HG03039 (cell line): ENCODE measurements at regions not wholly inside any gene's neighbourhood (a gene's known extent, or its start where the extent isn't known, plus 50 kb on each side); places are given as distances from the start of the nearest gene placed in this dataset.

Source experiments
- ATAC-seq: cut with Tn5 transposase; IDR thresholded peaks from one replicate; pipeline ENCODE4 v1.9.1; 2021; ENCODE audit warnings: mild to moderate bottlenecking, moderate library complexity; ENCODE audit not compliant: unreplicated experiment

DNA sequence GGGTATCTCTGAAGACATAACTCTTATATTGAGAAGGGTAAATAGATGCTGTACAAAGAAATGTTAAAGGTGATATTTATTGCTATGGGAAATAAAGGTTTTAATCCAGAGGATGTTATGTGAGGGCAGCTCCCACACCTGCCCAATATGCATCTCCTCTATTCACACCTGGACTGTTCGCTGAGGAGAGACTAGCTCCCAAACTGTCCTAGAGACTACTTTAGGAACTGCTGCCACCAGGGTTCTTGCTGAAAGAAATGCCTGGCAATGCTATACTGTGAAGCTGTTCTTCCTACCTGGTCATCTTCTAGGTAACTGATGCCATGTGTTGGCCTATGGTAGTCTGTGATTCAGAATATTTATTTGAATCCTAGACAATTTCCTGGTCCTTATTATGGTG is 1421.5 kb upstream of the SPRY2 start:
- no peak for ATAC-seq

DNA sequence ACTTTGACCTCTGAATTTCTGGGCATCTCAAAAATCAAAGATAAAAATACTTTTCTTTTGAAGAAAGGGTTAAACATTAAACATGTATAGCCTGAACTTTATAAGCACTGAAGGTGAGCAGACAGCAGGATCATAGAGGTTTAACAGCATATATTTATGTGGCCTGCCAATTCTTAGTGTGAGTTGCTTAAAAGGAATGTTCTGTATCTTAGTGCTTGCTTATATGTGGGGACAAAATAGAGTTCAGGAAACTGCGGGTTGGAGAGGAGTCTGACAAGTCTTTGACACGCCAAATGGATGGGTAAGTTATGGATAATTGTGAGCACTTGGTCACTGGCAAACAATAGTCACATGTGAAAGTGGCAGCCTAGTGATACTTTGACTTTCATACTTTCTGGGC is 1419.4 kb upstream of the SPRY2 start:
- ATAC-seq, result no peak

- ATAC-seq, result no peak
These were observed 1416.5 kb upstream of the SPRY2 start for GRCh38 chr13:81757348-81757970.

- no peak for ATAC-seq
These were observed 1404.5 kb upstream of the SPRY2 start for GRCh38 chr13:81745391-81745790.

DNA sequence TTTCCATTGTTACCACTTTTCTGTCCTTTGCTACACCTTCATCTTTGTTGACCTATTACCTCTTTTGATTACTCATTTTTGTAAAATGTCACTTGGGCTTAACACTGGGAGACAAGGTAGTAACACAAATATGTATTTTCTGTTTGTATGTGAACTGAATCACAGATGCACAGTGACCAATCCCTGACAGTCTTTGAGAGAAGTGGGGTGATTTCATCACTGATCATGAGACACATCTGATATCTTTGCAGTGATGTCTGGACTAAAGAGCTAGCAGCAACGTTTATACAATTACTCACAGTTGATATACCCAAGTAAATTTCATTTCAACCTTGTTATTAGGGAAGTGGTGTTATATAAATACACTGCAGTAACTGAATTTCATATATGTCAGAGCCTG is 1397.4 kb upstream of the SPRY2 start:
- no peak for ATAC-seq

DNA sequence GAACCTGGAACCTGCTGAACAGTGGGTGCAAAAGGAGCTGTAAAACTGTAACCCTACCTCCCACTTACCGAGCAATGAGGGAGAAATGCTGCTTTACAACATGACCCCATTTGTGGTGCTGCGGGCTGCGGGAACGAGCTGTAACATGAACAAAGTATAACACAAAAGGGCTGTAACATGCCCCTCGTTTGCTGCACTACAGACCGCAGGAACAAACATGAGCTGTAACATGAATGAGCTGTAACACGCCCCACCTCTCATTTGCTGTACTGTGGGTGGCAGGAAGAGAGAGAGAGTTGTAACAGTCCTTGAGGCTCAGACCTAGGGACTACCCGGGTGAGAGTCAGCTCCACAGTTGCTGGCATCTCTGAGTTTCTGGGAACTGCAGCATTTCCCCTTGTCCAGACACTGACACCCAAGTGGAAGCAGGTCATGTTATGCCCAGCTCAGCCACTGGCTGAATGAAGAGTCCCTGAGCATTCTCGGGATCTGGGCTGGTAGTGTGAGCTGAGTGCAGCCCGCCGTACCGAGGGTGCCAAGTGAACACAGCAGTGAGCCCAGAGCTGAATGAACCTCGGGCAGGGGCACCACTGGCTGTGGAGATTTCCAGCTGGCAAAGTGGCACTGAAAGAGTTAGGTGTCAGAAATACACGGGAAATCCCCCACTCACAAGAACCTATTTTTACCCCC is 1385.3 kb upstream of the SPRY2 start:
- ATAC-seq, result no peak

DNA sequence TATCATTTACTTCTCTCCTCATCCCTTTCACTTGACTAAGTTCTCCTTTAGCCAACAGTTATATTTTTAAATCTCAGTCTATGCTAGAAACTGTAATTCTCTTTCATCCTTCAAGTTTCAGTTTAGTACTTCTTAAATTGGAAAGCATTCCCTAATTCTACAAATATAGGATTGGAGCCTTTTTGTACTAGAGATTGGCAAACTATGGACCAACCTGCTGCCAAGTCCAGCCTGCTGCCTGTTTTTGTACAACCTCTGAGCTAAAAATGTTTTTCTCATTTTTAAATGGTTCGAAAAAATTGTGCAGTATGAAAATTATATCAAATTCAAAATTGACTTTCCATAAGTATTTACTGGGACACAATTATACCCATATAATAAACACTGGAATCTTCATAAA is 1381.5 kb upstream of the SPRY2 start:
- ATAC-seq, result no peak

- ATAC-seq, result no peak
These were observed 1380.5 kb upstream of the SPRY2 start for GRCh38 chr13:81721400-81721799.

DNA sequence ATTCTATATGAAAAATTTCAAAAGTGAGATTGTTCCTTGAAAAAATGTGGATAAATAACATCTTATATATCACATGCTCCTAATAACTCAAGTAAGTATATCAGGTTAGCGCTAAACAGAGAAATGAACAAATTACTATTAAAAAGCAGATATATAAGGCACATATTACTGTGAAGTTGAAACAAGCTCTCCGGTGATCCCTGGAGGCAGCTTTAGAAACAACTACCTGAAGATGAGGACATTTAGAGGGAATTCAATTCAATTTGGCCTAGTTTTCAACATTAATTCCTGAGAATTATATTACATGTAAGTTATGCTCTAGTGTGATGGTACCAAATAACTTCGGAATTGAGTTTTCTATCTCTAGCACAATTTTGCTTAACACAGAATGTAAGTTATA is 1373.6 kb upstream of the SPRY2 start:
- ATAC-seq, result no peak

DNA sequence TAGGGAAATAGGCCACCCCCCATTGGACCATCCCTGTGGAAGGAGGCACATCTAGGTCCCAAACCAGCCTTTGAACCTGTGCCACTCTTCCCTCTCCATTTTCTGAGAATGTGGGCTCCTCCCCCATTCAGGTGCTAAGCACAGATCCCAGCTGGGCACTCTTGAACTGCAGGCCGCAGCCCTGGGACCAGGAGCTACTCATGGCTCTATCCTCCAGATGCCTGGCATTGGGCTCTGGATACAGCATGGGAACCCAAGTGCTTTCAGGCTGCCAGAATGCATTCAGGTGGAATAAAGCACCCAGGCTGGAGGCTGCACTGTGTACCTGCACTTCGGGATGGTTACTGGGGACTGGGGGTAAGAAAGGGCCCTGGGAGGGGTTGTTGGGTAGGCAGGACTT is 1372.3 kb upstream of the SPRY2 start:
- no peak for ATAC-seq

DNA sequence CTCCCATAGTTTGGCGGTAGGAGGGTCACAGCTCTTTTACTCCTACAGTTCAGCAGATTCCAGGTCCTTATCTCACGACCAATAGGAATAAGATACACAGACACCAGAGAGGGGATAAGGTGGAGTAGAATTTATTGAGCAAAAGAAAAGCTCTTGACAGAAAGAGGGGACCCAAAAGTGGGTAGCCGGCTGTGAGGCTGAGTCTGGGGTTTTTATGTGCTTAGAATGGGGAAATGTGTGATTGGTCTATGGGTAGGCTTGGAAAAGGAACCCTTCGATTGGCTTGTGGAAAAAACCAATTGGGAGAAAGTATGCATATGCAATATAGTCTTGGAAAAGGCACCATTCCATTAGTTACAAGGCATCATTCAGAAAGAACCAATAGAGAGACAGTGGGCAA is 1356.9 kb upstream of the SPRY2 start:
- ATAC-seq, result no peak

- ATAC-seq, result no peak
These were observed 1346.0 kb upstream of the SPRY2 start for GRCh38 chr13:81686877-81687276.

DNA sequence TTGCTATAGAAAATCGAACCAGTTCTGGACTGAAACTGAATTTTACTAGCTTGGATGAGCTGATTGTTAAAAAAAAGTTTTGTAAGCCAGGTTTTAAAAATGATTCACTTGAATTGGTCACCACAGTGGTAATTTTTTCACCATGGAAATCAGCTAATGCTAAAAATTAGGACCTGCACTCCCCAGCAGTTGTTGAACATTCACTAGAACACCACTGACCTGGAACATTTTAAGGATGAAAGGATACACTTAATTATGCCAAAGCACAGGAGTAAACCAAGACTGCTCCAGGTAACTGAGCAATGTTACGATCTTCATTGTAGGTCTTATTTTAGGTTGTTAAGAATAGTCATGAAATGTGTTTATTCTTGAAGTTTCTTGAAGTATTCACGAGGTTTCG is 1342.6 kb upstream of the SPRY2 start:
- ATAC-seq, result no peak

GRCh38 chr13:81682081-81682630 is 1341.2 kb upstream of the SPRY2 start:
- ATAC-seq, result no peak

GRCh38 chr13:81677857-81678256 is 1336.9 kb upstream of the SPRY2 start:
- no peak for ATAC-seq

GRCh38 chr13:81676008-81676407 is 1335.1 kb upstream of the SPRY2 start:
- no peak for ATAC-seq

DNA sequence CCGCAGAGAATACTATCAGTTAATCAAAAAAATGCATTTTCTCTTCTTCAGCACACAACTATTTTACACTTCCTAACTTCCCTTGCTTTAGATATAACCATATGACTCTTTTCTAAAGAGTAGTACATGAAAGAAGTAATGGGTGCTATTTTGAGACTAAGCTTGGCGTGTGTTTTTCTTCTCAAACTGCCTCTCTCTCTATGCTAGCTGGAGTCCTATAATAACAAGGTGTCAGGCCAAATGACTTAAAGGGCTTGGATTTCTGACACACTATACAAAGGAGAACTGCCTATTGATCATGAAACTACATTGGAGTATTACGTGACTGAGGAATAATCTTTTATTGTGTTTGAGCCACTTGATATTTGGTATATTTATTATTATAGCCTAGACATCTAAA is 1330.1 kb upstream of the SPRY2 start:
- no peak for ATAC-seq

DNA sequence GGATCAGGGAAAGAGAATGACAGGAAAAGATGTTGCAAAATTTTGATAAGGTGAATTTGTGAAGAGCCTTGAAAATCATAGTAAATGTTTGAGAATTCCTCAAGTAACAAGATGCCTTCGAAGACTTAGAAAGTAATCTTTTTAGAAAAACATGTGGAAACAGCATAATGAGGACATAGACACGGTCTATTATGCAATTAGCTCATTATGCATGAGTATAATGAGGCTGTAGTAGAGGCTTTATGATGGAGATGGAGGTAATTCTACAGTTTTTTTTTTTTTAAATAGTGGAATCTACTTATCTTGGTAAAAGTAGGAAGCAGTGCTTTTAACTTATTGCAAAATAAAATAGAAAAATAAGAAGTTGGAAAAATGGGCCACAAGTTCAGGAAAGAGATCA is 1329.1 kb upstream of the SPRY2 start:
- no peak for ATAC-seq

DNA sequence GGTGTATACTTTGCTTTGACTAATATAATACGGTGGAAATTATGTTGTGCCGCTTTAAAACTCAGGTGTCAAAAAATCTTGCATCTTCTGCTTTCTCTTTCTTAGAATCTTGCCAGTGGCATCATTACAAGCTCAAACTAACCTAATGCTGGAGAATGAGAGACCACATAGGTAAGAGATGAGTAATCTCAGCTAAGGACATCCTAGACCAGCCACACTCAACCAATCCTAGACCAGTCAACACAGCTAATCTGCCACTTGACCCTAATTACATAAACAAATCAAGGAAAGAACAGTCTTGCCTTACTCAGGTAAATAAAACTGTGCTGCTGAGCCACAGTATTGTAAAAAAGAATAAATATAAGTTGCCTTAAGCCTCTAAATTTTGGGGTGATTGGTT is 1323.9 kb upstream of the SPRY2 start:
- ATAC-seq, result no peak

DNA sequence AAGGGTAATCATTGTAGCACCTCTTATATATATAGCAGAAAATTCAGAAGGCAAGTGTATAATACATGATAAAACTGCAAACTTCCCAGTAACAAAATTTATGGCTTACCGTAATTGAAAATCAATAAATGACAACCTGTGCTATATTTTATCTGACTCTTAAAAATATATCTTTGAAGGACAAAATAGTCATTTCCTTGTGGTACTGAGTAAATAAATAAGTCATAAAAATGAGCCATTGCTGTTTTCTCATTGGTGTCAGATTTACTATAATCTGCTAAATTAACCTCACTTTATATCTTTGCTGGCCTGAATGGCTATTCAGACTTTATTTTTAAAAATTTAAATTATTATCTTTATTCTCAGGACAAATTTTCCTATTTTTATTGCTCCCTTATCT is 1319.1 kb upstream of the SPRY2 start:
- ATAC-seq, result no peak

DNA sequence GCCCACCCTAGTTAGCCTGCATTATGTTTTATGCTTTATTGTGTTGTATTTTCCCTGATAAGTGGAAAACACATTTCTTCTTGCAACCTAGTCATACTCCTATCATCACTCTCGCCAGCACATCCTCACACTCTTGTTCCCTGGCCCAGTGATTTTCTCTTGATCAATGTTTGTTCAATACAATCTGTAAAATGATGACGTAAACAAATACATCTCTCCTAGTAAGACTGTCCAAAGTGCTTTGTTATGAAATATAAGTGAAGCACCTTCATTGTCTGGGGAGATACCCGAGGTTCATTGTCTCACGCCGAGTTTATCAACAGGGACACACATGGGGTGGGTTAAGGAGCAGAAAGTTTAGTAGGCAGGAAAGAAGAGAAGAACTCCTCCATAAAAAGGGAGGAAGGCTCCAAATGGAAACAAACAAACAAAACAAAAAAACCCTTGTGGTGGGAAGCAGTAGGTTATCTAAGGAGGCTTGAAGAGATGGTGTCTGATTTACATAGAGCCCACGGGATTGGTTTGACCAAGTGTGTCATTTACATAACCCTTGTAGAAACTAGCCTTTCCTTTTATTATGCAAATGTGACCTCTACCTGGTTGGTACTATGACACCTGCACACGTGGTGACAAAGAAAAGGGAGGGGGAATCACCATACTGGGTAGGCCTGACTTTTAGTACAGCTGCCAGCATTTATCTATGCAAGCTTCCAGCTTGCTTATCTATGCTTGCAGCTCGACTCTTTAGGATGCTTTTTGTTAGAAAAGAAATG is 1317.9 kb upstream of the SPRY2 start:
- no peak for ATAC-seq

DNA sequence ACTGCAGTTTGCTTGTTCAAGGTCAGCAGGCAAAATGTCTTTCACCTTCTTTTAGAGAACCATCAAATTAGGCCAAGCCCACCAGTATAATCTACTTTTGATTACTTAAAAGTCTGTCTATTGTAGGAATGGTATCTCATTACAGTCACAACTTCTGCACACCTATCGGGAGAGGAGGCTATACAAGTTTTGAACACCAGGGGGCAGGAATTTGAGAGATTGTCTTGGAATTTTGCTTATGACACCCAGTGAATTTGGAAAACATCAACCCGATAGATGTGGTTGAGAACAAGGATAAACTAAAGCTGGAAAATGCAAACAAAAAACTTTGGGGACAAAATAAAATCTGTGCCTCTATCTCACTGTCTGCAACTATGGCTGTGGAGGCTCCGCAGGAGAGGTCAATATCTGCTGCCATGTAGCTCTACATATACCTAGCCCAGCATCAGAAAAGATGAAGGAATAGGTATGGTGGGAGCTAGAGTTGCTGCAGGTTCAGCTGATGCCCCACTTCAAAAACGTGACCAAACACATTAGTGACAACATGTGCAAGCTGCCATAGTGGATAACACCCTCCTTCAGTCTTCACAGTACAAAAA is 1299.2 kb upstream of the SPRY2 start:
- ATAC-seq, result no peak
